Osteocyte (in vitro differentiated cells): ENCODE measurements at regions not wholly inside any gene's neighbourhood (a gene's known extent, or its start where the extent isn't known, plus 50 kb on each side); places are given as distances from the start of the nearest gene placed in this dataset.

Experiments used
- DNase-seq: peaks from one replicate; pipeline ENCODE4 v3.0.0; 2021; ENCODE audit warnings: mixed read lengths; ENCODE audit not compliant: unreplicated experiment; ENCODE audit errors: extremely low spot score
- H3K27ac Mint-ChIP-seq: one replicate; pipeline ENCODE4 v1.8.0; 2021; ENCODE audit warnings: mild to moderate bottlenecking, mixed read lengths; ENCODE audit not compliant: unreplicated experiment
- H3K27me3 Mint-ChIP-seq: one replicate; pipeline ENCODE4 v1.8.0; 2021; ENCODE audit warnings: mixed read lengths; ENCODE audit not compliant: unreplicated experiment
- H3K36me3 Mint-ChIP-seq: one replicate; pipeline ENCODE4 v1.8.0; 2021; ENCODE audit warnings: mixed read lengths; ENCODE audit not compliant: unreplicated experiment
- H3K4me1 Mint-ChIP-seq: one replicate; pipeline ENCODE4 v1.8.0; 2021; ENCODE audit warnings: mixed read lengths; ENCODE audit not compliant: unreplicated experiment
- H3K4me3 Mint-ChIP-seq: one replicate; pipeline ENCODE4 v1.8.0; 2021; ENCODE audit warnings: mild to moderate bottlenecking, moderate library complexity, mixed read lengths; ENCODE audit not compliant: unreplicated experiment
- H3K9me3 Mint-ChIP-seq: one replicate; pipeline ENCODE4 v1.8.0; 2021; ENCODE audit warnings: mixed read lengths; ENCODE audit not compliant: unreplicated experiment
- CTCF ChIP-seq: fragments of 200-600 bp; sonication (generic); IDR thresholded peaks from 2 replicates; pipeline ENCODE4 v1.5.0; 2021; ENCODE audit warnings: antibody characterized with exemption, mild to moderate bottlenecking, moderate library complexity

DNA sequence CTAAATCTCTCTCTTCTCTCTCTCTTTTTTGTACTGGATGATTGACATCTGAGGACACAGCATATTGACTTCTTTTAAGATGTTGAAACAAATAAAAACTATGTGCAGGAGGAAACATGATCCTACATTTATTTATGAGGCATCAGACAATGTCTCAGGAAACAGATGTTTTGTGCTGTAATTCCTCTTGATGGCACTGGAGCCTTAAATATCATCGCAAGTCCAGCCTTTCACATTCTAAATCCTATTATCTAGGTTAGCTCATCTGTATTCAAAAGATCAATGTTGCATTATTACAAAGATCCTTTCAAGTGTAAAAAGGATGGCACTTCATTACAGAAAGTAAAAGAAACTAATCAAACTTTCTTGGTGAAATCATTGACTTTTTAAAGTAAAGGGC, 63.9 kb downstream of the MAT2B start:
- Mint-ChIP-seq H3K36me3 (no peaks in the 10 kb centered on the region), H3K27me3 (peaks cover 55% of the 10 kb centered on the region), H3K9me3 (no peaks in the 10 kb centered on the region), H3K4me3 (no peak overlapping the region), H3K27ac (no peak overlapping the region), H3K4me1 (peaks cover 12% of the 10 kb centered on the region)
- no peak for TF ChIP-seq CTCF
- DNase-seq, result no peak

GRCh38 chr5:163571744-163572143, 66.3 kb downstream of the MAT2B start:
- TF ChIP-seq CTCF, result no peak
- Mint-ChIP-seq H3K4me1 (no peaks in the 10 kb centered on the region), H3K27me3 (peaks cover 35% of the 10 kb centered on the region), H3K9me3 (no peaks in the 10 kb centered on the region), H3K36me3 (no peaks in the 10 kb centered on the region), H3K27ac (no peak overlapping the region), H3K4me3 (no peak overlapping the region)
- no peak for DNase-seq

DNA sequence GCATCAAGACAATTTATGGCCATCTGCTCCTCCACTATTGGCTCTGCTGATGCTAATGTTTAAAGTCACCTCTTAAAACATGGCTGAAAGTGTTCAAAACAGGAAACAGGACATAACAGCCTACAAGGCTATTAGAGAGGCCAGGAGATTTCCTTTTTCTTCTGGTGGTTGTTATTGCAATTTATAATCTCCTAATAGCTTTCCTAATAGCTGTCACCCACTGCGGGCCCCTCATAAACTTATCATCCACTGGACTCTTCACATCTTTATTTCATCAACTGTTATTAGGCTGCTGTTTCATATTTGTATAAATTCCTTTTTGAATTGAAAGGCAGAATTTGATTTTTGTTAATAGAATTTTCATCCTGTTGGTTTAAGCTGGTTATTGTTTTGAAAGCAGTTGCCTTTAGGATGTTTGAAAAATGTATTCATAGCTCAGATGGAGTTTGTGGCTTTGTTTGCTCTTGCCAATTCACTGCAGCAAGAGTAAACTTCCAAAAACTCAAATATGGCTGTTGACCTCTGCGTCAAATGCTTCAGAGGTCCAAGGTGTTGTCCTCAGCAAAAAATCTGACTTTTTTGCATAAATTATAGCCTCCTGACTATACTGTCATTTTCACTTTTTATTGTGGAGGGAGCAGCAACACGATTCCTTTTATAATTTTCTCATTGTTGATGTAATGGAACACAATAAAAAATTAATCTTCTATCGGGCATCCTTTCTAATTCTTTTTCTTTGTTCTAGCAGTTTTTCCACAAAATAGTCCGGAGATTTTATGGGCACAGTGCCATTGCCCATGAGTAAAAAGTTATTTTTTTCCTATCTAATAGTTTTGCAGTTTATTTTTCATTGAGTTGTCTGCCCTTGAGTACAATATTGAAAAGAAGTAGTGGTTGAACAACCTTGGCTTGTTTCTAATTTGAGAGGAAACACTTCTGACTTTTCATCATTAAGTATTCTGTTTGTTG, 69.3 kb downstream of the MAT2B start:
- no peak for TF ChIP-seq CTCF
- Mint-ChIP-seq H3K4me3 (no peak overlapping the region), H3K4me1 (no peaks in the 10 kb centered on the region), H3K27ac (no peak overlapping the region), H3K9me3 (no peaks in the 10 kb centered on the region), H3K27me3 (peaks cover 8% of the 10 kb centered on the region), H3K36me3 (no peaks in the 10 kb centered on the region)
- DNase-seq, result no peak

GRCh38 chr5:163578652-163579051, 73.2 kb downstream of the MAT2B start:
- no peak for TF ChIP-seq CTCF
- no peak for DNase-seq
- Mint-ChIP-seq H3K27ac (no peak overlapping the region), H3K4me3 (no peak overlapping the region), H3K36me3 (no peaks in the 10 kb centered on the region), H3K4me1 (no peaks in the 10 kb centered on the region), H3K27me3 (peaks cover 4% of the 10 kb centered on the region), H3K9me3 (no peaks in the 10 kb centered on the region)

- no peak for DNase-seq
- no peak for TF ChIP-seq CTCF
- no peak overlapping the region for H3K4me3 Mint-ChIP-seq
- H3K27me3 Mint-ChIP-seq, result peaks cover 4% of the 10 kb centered on the region
- H3K27ac Mint-ChIP-seq, result no peak overlapping the region
- H3K4me1 Mint-ChIP-seq, result no peaks in the 10 kb centered on the region
- no peaks in the 10 kb centered on the region for H3K9me3 Mint-ChIP-seq
- no peaks in the 10 kb centered on the region for H3K36me3 Mint-ChIP-seq
Measured at GRCh38 chr5:163579729-163580128, 74.3 kb downstream of the MAT2B start.
